DMS153 treated with DMSO at 0.1 percent for 48 hours (cell line): ENCODE measurements at regions not wholly inside any gene's neighbourhood (a gene's known extent, or its start where the extent isn't known, plus 50 kb on each side); places are given as distances from the start of the nearest gene placed in this dataset.

Experiments used
- DNase-seq: peaks from one replicate; lab custom pipeline; 2025; ENCODE audit not compliant: unreplicated experiment; lab: John Stamatoyannopoulos, UW

GRCh38 chr1:229080361-229080760 lies 190.6 kb upstream of the RAB4A start:
- no peak for DNase-seq

- no peak for DNase-seq
These were observed 185.6 kb upstream of the RAB4A start for GRCh38 chr1:229085291-229085690.

GRCh38 chr1:229086091-229086490 lies 184.8 kb upstream of the RAB4A start:
- DNase-seq, result no peak

- no peak for DNase-seq
These were observed 184.2 kb upstream of the RAB4A start for GRCh38 chr1:229086686-229087085.

GRCh38 chr1:229087339-229087738 lies 183.6 kb upstream of the RAB4A start:
- DNase-seq, result no peak

- DNase-seq, result no peak
These were observed 183.0 kb upstream of the RAB4A start for GRCh38 chr1:229087906-229088305.

GRCh38 chr1:229088711-229089110 lies 182.2 kb upstream of the RAB4A start:
- DNase-seq, result no peak

- DNase-seq, result no peak
These were observed 181.2 kb upstream of the RAB4A start for GRCh38 chr1:229089586-229090208.

GRCh38 chr1:229091721-229092136 lies 179.2 kb upstream of the RAB4A start:
- no peak for DNase-seq

- DNase-seq, result no peak
These were observed 178.3 kb upstream of the RAB4A start for GRCh38 chr1:229092377-229093237.

- DNase-seq, result no peak
These were observed 177.7 kb upstream of the RAB4A start for GRCh38 chr1:229093238-229093540.

GRCh38 chr1:229093609-229094336 lies 177.1 kb upstream of the RAB4A start:
- peak; percentile 63 for DNase-seq

- DNase-seq, result no peak
These were observed 176.2 kb upstream of the RAB4A start for GRCh38 chr1:229094476-229095311.

GRCh38 chr1:229095325-229095724 lies 175.6 kb upstream of the RAB4A start:
- no peak for DNase-seq

- no peak for DNase-seq
These were observed 173.6 kb upstream of the RAB4A start for GRCh38 chr1:229097356-229097755.

GRCh38 chr1:229098361-229098760 lies 172.6 kb upstream of the RAB4A start:
- DNase-seq, result no peak

GRCh38 chr1:229098903-229099578 lies 171.9 kb upstream of the RAB4A start:
- no peak for DNase-seq

- no peak for DNase-seq
These were observed 169.7 kb upstream of the RAB4A start for GRCh38 chr1:229101011-229101871.

GRCh38 chr1:229102741-229103391 lies 168.0 kb upstream of the RAB4A start:
- no peak for DNase-seq
